ENCODE measurements at regions not wholly inside any gene's neighbourhood (a gene's known extent, or its start where the extent isn't known, plus 50 kb on each side); places are given as distances from the start of the nearest gene placed in this dataset.

DNA sequence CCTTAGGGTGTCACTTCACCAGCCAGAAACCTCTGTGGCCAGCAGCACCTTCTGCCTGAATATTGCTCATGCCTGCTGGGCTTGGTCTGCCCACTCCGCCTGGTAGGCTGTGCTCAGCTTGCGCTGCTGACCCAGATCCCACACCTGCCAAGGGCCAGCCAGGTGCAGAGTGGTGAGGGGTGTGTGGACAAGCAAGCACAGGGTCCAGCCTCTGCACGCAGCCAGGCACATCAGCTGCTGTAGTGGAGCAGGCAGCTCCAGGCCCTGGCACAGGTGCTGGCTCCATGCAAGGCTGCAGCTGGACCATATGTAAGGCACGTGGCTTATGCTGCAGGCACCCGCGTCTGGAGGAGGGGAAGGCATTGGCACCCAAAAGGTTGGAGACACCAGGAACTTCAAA is 567.4 kb downstream of the INHBA start:
- no peak for TF ChIP-seq CTCF (conservative IDR thresholded peaks at IDR 0.05; ENCODE audit: low read depth in 2 of 2)
- TF ChIP-seq EZH2 (IDR thresholded peaks at IDR 0.05; ENCODE audit: low read depth, unreplicated experiment): no peak
- no peak for TF ChIP-seq POLR2AphosphoS5 (IDR thresholded peaks at IDR 0.05; ENCODE audit: low read depth)
- TF ChIP-seq CREB1 (CRISPR knock-in tag; IDR thresholded peaks at IDR 0.05; ENCODE audit: low read depth): no peak
- TF ChIP-seq, protein P1, sequence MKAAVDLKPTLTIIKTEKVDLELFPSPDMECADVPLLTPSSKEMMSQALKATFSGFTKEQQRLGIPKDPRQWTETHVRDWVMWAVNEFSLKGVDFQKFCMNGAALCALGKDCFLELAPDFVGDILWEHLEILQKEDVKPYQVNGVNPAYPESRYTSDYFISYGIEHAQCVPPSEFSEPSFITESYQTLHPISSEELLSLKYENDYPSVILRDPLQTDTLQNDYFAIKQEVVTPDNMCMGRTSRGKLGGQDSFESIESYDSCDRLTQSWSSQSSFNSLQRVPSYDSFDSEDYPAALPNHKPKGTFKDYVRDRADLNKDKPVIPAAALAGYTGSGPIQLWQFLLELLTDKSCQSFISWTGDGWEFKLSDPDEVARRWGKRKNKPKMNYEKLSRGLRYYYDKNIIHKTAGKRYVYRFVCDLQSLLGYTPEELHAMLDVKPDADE (IDR thresholded peaks at IDR 0.05): no peak
- no peak for TF ChIP-seq REST (IDR thresholded peaks at IDR 0.05; ENCODE audit: unreplicated experiment)
- TF ChIP-seq NANOG (IDR thresholded peaks at IDR 0.05; ENCODE audit: borderline replicate concordance): no peak
- TF ChIP-seq ZNF331 (CRISPR knock-in tag; IDR thresholded peaks at IDR 0.05; ENCODE audit: low read depth): no peak
- TF ChIP-seq EZH2phosphoT487 (IDR thresholded peaks at IDR 0.05; ENCODE audit: unreplicated experiment): no peak

All from GM23338 (cell line).